ENCODE measurements at regions not wholly inside any gene's neighbourhood (a gene's known extent, or its start where the extent isn't known, plus 50 kb on each side); places are given as distances from the start of the nearest gene placed in this dataset.

GRCh38 chr7:41045556-41046123 is 657.2 kb downstream of the INHBA start:
- Histone ChIP-seq H3K4me2 (ENCODE audit: insufficient read depth in 1 of 2, low read depth in 2 of 2, low read length in 2 of 2) (no peak overlapping the region), H2BK15ac (ENCODE audit: low read length) (no peak overlapping the region), H3K9ac (replicated peaks in 1 of 4; ENCODE audit: extremely low read depth in 1 of 4, low read depth in 3 of 4, low read length in 3 of 4) (no peak overlapping the region), H3K18ac (ENCODE audit: extremely low read depth, low read length) (no peak overlapping the region), H4K20me1 (replicated peaks in 1 of 2; ENCODE audit: control insufficient read depth in 1 of 2, insufficient read depth in 2 of 2, low read length in 2 of 2) (no peaks in the 10 kb centered on the region), H2BK20ac (ENCODE audit: low read length) (no peak overlapping the region), H2AFZ (ENCODE audit: low read length) (no peak overlapping the region), H3K23me2 (ENCODE audit: low read depth, low read length) (no peaks in the 10 kb centered on the region), H2BK5ac (ENCODE audit: low read depth, low read length) (no peak overlapping the region), H3K27ac (ENCODE audit: low read depth, low read length) (no peak overlapping the region), H3K4ac (replicated peaks; ENCODE audit: insufficient read length, low read depth, low read length) (no peak overlapping the region), H3K79me1 (ENCODE audit: low read depth, low read length) (no peaks in the 10 kb centered on the region), H3K4me1 (replicated peaks in 1 of 4; ENCODE audit: control insufficient read depth in 3 of 4, insufficient read depth in 4 of 4, low read length in 3 of 4) (no peaks in the 10 kb centered on the region), H3K79me2 (ENCODE audit: control insufficient read depth in 1 of 2, insufficient read depth in 2 of 2, low read length in 2 of 2) (no peaks in the 10 kb centered on the region), H3K27me3 (replicated peaks in 1 of 4; ENCODE audit: control insufficient read depth in 3 of 4, extremely low read depth in 1 of 4, insufficient read depth in 3 of 4, low read length in 3 of 4) (no peaks in the 10 kb centered on the region; a peak in 1 of 7 replicates), H3K14ac (ENCODE audit: insufficient read length) (no peak overlapping the region), H3K23ac (ENCODE audit: insufficient read length) (no peak overlapping the region), H4K91ac (replicated peaks; ENCODE audit: insufficient read length, low read length) (no peak overlapping the region), H3K4me3 (ENCODE audit: extremely low read depth in 1 of 4, insufficient read depth in 2 of 4, low read depth in 3 of 4, low read length in 4 of 4) (no peak overlapping the region), H3K36me3 (ENCODE audit: control insufficient read depth in 2 of 4, insufficient read depth in 4 of 4, low read length in 3 of 4) (no peaks in the 10 kb centered on the region), H3K9me3 (ENCODE audit: insufficient read depth in 2 of 2, low read depth in 1 of 2, low read length in 1 of 2) (no peaks in the 10 kb centered on the region), H2BK120ac (replicated peaks; ENCODE audit: low read depth, low read length) (no peak overlapping the region), H3K56ac (replicated peaks; ENCODE audit: insufficient read length, low read depth, low read length) (no peak overlapping the region), H2AK5ac (ENCODE audit: low read depth, low read length) (no peak overlapping the region; the same call in 1 of the 2 replicates), H4K8ac (ENCODE audit: extremely low read depth, insufficient read depth, low read length) (no peak overlapping the region), H2BK12ac (ENCODE audit: low read depth, low read length) (no peak overlapping the region), H4K5ac (ENCODE audit: insufficient read length, low read depth, low read length) (no peak overlapping the region)
- ChIA-PET POLR2A (ENCODE audit: partially characterized antibody) (no interaction called here), CTCF (ENCODE audit: partially characterized antibody) (interaction anchor here (1.6 kb wide), 1 partner anchor 9 kb away, joined by 4 read pairs; no protein-coding TSS in a partner anchor)
- peak; percentile 48 for FAIRE-seq
- WGBS, 2 experiments (ENCODE audit: extremely low coverage in 1 of 2, insufficient coverage in 1 of 2, insufficient read length in 1 of 2, insufficient replicate concordance in 2 of 2, low coverage in 1 of 2, low lambda C conversion rate in 2 of 2, missing lambda C conversion rate in 1 of 2): 86% methylated on average over 3 of the region's 3 CpGs; no CpG with 5 or more reads in 1 of the 2 experiments
- peak in 1 of 2 experiments; percentile 31 for DNase-seq (ENCODE audit: low read depth in 1 of 2, low spot score in 2 of 2)
- peak; percentile 85 to 87 for TF ChIP-seq RAD21 (IDR thresholded peaks at IDR 0.05 in 1 of 2, conservative IDR thresholded peaks at IDR 0.05 in 1 of 2; ENCODE audit: low read depth in 2 of 2, low read length in 2 of 2)
- no peak for TF ChIP-seq RFX5 (IDR thresholded peaks at IDR 0.05; ENCODE audit: borderline replicate concordance, low read depth, low read length)
- no peak for TF ChIP-seq SUZ12 (IDR thresholded peaks at IDR 0.05; ENCODE audit: low read length)
- TF ChIP-seq CTCF (IDR thresholded peaks at IDR 0.05; ENCODE audit: control extremely low read depth in 1 of 3, insufficient read depth in 1 of 3, low read depth in 1 of 3, low read length in 3 of 3): peak; percentile 55 to 71 (median 68)
- TF ChIP-seq GABPA (IDR thresholded peaks at IDR 0.05; ENCODE audit: borderline replicate concordance, insufficient read depth, low read length): no peak
- TF ChIP-seq MAX (IDR thresholded peaks at IDR 0.05): peak; percentile 35; the same call in 1 of the 2 replicates
- TF ChIP-seq NANOG (IDR thresholded peaks at IDR 0.05; ENCODE audit: insufficient read depth, low read depth, low read length, poor library complexity, severe bottlenecking): no peak
